ENCODE measurements at regions not wholly inside any gene's neighbourhood (a gene's known extent, or its start where the extent isn't known, plus 50 kb on each side); places are given as distances from the start of the nearest gene placed in this dataset.

GRCh38 chr11:95406271-95406670 is 175.3 kb upstream of the SESN3 start:
- Histone ChIP-seq H3K4me3 (no peak overlapping the region), H3K9me3 (no peaks in the 10 kb centered on the region), H3K4me1 (no peaks in the 10 kb centered on the region), H3K27ac (no peak overlapping the region), H3K27me3 (no peaks in the 10 kb centered on the region), H3K36me3 (no peaks in the 10 kb centered on the region)
- ATAC-seq, result no peak
- 100% methylated on average over 1 of the region's 1 CpG for WGBS, 2 donors (ENCODE audit: low coverage in 1 of 2)
- TF ChIP-seq POLR2AphosphoS5 (IDR thresholded peaks at IDR 0.05), result no peak
- TF ChIP-seq EP300 (IDR thresholded peaks at IDR 0.05), result no peak

- Histone ChIP-seq H3K27ac (no peak overlapping the region), H3K9me3 (no peaks in the 10 kb centered on the region), H3K4me1 (no peaks in the 10 kb centered on the region), H3K4me3 (no peak overlapping the region), H3K36me3 (no peaks in the 10 kb centered on the region), H3K27me3 (no peaks in the 10 kb centered on the region)
- TF ChIP-seq POLR2AphosphoS5 (IDR thresholded peaks at IDR 0.05) (no peak), POLR2A (IDR thresholded peaks at IDR 0.05) (no peak), EP300 (IDR thresholded peaks at IDR 0.05) (no peak), CTCF (IDR thresholded peaks at IDR 0.05) (no peak)
- ATAC-seq, result no peak
- no CpG with 5 or more reads among the region's 4 CpGs for WGBS, 2 donors (ENCODE audit: low coverage in 1 of 2)
Observed at GRCh38 chr11:95404370-95404769, 173.4 kb upstream of the SESN3 start.

- Histone ChIP-seq H3K27ac (no peak overlapping the region), H3K9me3 (peaks cover 0 to 10% (median 0%) of the 10 kb centered on the region in 3 donors), H3K4me1 (no peaks in the 10 kb centered on the region), H3K36me3 (no peaks in the 10 kb centered on the region), H3K27me3 (no peaks in the 10 kb centered on the region), H3K4me3 (no peak overlapping the region)
- ATAC-seq, result no peak
- 86 to 93% methylated on average over 3 of the region's 3 CpGs for WGBS, 2 donors (ENCODE audit: low coverage in 1 of 2)
- TF ChIP-seq POLR2A (IDR thresholded peaks at IDR 0.05) (no peak), EP300 (IDR thresholded peaks at IDR 0.05) (no peak), CTCF (IDR thresholded peaks at IDR 0.05) (no peak), POLR2AphosphoS5 (IDR thresholded peaks at IDR 0.05) (no peak)
Observed at GRCh38 chr11:95398437-95399112, 167.6 kb upstream of the SESN3 start.

GRCh38 chr11:95392644-95393043 is 161.6 kb upstream of the SESN3 start:
- no peaks in the 10 kb centered on the region for H3K27me3 ChIP-seq
- no peaks in the 10 kb centered on the region for H3K36me3 ChIP-seq
- H3K4me1 ChIP-seq, result no peaks in the 10 kb centered on the region
- H3K9me3 ChIP-seq, result peaks cover 0 to 10% (median 0%) of the 10 kb centered on the region in 3 donors
- H3K27ac ChIP-seq, result no peak overlapping the region
- no peak for TF ChIP-seq POLR2A (IDR thresholded peaks at IDR 0.05)
- no peak for TF ChIP-seq CTCF (IDR thresholded peaks at IDR 0.05)
- no peak for TF ChIP-seq POLR2AphosphoS5 (IDR thresholded peaks at IDR 0.05)
- no peak for TF ChIP-seq EP300 (IDR thresholded peaks at IDR 0.05)
- no peak overlapping the region for H3K4me3 ChIP-seq
- WGBS, 2 donors (ENCODE audit: low coverage in 1 of 2), result 100% methylated on average over 1 of the region's 1 CpG; no CpG with 5 or more reads in 1 of the 2 donors
- ATAC-seq, result no peak

- Histone ChIP-seq H3K27ac (no peak overlapping the region), H3K4me3 (no peak overlapping the region), H3K9me3 (no peaks in the 10 kb centered on the region), H3K36me3 (no peaks in the 10 kb centered on the region), H3K4me1 (no peaks in the 10 kb centered on the region), H3K27me3 (no peaks in the 10 kb centered on the region)
- 67 to 100% methylated on average over 1 of the region's 1 CpG for WGBS, 2 donors (ENCODE audit: low coverage in 1 of 2)
- ATAC-seq, result no peak
- TF ChIP-seq CTCF (IDR thresholded peaks at IDR 0.05), result no peak
- no peak for TF ChIP-seq EP300 (IDR thresholded peaks at IDR 0.05)
- no peak for TF ChIP-seq POLR2A (IDR thresholded peaks at IDR 0.05)
- no peak for TF ChIP-seq POLR2AphosphoS5 (IDR thresholded peaks at IDR 0.05)
Observed at GRCh38 chr11:95389427-95389826, 158.4 kb upstream of the SESN3 start.
